NCI-H1105 treated with DMSO at 0.1 percent for 48 hours (cell line): ENCODE measurements at regions not wholly inside any gene's neighbourhood (a gene's known extent, or its start where the extent isn't known, plus 50 kb on each side); places are given as distances from the start of the nearest gene placed in this dataset.
"Not testable (repeated sequence)": the region's sequence is repeated elsewhere in the genome, so short reads cannot be mapped to it uniquely, and the experiment has no call there.

ENCODE experiments used
- DNase-seq: peaks from one replicate; lab custom pipeline; 2025; lab: John Stamatoyannopoulos, UW

GRCh38 chr4:38382520-38382919 is 281.5 kb upstream of the KLF3 start:
- DNase-seq = peak; percentile 64

- no peak for DNase-seq
Observed at GRCh38 chr4:38383646-38384121, 280.3 kb upstream of the KLF3 start.

- DNase-seq = no peak
Observed at GRCh38 chr4:38385093-38386004, 278.6 kb upstream of the KLF3 start.

- DNase-seq = no peak
Observed at GRCh38 chr4:38386005-38386551, 277.9 kb upstream of the KLF3 start.

DNA sequence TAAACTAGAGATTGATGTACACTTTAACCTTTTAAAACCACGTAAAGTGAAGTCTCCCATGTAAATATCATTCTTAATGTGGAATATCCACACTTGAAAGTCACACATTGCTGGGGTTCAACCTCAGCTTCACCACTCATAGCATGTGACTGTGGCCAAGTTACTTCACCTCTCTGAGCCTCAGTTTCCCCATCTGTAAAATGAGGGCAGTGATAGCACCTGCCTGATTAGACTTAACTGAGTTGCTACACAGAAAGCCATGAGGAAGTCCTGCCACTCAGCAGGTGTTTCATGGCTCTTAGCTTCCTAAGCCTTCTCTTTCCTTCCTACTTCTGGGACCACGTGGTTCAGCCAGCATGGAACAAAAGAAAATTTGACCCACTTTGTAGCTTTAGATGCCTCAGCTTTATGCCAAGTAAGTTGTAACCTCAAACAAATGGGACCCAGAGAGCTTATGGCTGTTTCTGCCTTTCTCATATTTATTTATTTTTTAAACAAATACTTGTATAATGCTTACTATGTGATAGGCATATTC is 277.3 kb upstream of the KLF3 start:
- DNase-seq = no peak

DNA sequence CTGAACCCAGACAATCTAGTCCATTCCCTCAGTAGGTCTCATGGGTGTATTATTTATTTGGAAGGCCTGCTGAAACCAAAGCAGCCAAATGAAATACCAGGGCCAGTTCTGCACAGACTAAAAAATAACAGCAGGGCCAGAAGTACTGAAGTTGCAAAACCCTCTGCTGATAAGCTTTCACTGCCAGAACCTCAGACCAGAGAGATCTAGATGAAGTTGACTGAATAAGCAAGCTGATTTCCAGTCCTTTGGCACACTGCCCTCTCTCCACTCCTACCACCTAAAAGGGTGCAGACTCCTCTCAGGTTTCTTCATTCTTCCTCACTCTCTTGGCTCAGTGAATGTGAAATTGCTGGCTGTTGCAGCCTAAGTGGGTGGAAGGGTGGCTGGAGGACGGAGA is 276.7 kb upstream of the KLF3 start:
- DNase-seq = peak; percentile 33

DNA sequence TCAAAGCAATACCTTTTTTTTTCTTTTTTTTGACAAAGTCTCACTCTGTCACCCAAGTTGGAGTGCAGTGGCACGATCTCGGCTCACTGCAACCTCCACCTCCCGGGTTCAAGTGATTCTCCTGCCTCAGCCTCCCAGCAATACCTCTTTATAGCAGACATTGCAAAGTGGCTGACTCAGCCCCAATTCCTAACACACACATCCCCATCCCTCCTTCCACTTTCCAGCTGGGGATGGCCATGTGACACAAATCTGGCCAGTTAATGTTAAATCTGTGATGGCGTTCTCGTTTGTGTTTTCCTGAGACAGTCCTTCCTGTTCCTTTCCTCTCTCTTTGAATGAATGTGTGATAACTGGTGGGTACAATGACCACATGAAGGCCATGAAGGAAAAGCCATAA is 276.2 kb upstream of the KLF3 start:
- DNase-seq = no peak

DNA sequence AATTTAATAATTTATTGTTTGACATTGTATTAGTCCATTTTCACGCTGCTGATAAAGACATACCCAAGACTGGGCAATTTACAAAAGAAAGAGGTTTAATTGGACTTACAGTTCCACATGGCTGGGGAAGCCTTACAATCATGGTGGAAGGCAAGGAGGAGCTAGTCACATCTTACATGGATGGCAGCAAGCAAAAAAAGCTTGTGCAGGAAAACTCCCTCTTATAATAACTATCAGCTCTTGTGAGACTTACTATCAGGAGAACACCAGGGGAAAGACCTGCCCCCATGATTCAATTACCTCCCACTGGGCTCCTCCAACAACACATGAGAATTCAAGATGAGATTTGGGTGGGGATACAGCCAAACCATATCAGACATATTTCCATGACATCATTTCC is 275.1 kb upstream of the KLF3 start:
- not testable (repeated sequence) for DNase-seq

- DNase-seq = no peak
Observed at GRCh38 chr4:38390969-38391545, 272.9 kb upstream of the KLF3 start.

GRCh38 chr4:38392223-38392855 is 271.7 kb upstream of the KLF3 start:
- no peak for DNase-seq

DNA sequence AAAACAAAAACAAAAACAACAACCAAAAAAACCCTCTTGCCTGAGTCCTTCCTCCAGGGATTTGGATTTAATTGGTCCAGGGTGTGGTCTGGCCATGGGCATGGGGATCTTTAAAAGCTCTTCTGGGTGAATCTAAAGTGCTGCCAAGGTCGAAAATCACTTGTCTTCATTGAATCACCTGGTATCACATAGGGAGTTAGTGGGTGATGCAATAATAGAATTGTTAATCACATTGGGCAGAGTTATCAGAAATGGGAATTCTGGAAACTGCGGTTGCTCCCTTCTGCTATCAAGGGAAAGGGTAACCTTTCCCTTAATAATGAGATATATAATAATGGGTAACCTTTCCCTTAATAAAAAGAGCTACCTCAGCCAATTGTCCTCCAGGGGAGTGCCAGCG is 267.9 kb upstream of the KLF3 start:
- no peak for DNase-seq

DNA sequence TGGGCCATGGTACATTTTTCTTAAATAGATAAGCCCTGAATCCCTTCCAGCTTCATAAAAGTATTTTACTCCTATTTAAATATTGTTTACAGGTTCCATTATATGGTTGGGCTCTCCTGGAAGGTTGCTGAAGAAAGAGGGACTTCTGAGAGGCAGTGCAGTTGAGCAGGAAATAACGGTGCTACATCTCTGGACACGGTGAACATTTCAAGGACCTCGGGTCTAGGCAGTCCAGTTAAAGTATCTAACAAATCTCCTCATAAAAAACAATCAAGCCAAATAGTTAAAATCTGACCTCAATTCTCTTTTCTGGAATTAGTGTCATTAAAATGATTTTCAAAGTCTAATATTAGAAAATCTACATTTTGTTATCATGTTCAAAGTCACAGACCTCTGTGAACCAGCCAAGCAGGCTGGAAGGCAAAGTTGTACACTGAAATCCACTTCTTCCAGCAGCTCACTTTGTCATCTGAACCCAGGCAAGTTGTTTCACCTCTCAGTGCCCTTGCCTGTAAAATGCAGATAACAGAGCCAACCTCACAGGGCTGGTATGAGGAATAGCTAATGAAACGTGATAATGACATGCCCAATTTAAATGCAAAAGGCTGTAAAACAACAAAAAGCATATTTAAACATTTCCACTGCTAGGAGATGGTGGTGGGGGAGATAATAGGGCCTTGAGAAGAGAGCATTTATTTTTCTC is 267.0 kb upstream of the KLF3 start:
- DNase-seq = no peak

DNA sequence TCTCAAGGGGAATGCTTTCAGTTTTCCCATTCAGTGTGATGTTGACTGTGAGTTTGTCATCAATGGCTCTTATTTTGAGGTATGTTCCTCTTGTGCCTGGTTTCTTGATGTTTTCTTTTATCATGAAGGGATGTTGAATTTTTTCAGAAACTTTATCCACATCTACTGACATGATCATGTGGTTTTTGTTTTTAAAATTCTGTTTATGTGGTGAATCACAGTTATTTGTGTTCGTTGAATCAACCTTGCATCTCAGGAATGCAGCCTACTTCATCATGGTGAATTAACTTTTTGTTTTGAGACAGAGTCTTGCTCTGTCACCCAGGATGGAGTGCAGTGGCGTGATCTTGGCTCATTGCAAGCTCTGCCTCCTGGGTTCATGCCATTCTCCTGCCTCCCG is 263.1 kb upstream of the KLF3 start:
- DNase-seq = no peak

- DNase-seq = no peak
Observed at GRCh38 chr4:38406243-38406642, 257.8 kb upstream of the KLF3 start.

DNA sequence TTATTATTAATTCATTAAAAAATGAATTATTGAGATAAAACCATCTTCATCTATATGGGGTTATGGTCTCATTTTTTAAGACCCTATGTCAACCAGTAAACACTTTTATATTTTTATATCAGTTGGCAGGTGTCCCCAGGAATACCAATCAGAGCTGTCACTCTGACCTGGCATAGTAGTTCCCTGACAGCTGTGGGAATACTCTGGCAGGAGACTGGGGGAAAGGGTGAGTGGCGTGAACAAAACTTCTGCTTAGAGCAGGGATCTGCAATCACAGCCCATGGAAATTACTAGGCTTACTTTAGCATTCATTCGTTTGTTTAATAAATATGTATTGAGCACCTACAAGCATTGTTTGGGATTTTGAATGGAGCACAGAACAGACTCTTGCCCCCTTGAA is 254.1 kb upstream of the KLF3 start:
- no peak for DNase-seq

DNA sequence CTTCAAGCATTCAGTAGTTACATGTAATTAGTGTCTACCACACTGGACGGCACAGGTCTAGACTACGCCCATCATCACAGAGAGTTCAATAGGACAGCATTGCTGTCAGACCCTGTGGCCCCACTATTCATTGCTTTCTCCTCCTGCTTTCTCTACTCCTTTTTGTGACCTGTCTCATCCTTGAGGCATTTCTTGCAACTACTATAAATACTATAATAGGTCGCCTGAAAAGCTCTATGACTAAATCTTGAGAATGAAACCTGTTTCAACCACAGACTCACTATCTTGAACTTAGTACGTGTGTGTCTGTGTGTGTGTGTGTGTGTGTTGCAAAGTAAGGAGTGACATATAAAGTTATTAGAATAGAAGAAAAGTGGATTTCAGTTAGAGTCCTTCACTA is 252.9 kb upstream of the KLF3 start:
- no peak for DNase-seq

GRCh38 chr4:38411981-38412536 is 251.9 kb upstream of the KLF3 start:
- DNase-seq = no peak

- no peak for DNase-seq
Observed at GRCh38 chr4:38413524-38414341, 250.3 kb upstream of the KLF3 start.

GRCh38 chr4:38414410-38414809 is 249.6 kb upstream of the KLF3 start:
- no peak for DNase-seq

DNA sequence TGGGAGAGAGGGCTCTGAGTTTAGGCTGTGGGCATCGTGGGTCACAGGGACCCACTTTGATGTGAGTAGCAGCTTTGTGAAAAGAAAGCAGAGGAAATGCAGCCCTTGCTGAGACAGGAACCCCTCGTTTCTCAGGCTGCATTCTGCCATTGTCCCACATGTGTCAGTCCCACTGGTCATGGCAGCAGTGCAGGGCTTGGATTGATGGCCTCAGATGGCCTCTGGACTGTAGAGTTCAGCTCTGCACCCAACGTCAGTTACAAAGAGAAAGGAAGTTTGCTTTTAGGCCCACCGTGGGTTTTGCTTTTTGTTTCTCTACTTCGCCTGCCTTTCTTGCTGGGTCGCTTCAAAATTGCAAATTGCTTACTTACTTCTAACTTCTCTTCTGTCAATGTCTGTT is 248.3 kb upstream of the KLF3 start:
- no peak for DNase-seq
